ENCODE measurements at regions not wholly inside any gene's neighbourhood (a gene's known extent, or its start where the extent isn't known, plus 50 kb on each side); places are given as distances from the start of the nearest gene placed in this dataset.

DNA sequence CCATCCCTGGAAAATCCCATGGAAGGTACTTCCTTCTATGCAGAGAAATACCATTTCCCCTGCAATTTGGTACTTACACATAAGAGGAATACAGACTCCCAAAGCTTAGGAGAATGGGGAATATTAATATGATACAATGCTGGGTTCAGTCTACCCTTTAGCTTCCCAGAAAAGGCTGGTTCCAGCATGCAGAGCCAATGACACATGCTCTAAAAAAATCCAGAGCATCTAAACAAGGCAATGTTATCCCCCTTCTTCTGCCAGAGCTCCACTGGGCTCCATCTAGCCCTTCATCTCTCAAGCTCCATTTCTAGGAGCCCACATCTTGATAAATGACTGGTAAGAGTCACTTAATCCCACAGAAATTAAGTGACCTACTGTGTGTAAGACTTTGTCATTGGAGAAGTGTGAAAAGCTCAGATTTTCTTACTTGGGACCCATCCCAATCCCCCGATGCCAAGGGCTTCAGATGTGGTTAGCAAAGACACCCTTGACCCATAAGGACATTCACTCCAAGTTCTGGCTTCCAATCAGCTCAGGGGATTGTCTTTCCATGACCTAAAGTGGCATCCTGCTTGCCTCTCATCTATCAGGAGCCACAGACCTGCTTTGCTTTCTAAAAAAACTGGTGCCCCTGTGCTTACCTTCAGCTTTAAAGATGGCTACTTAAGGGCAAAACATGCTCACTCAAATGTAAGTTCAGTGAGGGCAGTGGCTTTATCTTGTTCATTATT is 137.5 kb downstream of the UNC5CL start:
- no peak for DNase-seq (ENCODE audit: low spot score)
- ChIA-PET POLR2A (ENCODE audit: low non-redundant PET) (no interaction called here), CTCF (no interaction called here)
- TF ChIP-seq CTCF (conservative IDR thresholded peaks at IDR 0.05; ENCODE audit: low read depth) = no peak
- H3K27ac ChIP-seq = no peak overlapping the region

DNA sequence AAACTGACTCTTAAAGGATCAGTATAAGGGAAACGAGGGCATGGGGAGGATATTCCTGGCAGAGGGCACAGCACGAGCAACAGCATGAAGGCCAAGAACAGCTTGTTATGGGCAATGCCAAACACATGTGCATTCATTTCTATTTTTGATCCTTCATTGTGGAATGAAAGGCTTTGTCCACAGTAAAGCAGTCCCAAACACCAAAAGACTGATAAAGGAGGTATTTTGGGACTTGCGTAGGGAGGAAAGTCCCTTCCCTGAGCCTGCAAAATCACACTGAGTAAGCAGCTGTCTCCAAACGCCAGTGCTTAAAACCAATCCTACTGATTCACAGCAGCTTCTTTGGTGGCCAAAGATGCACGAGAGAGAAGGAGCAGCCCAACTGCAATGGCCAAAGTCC is 138.2 kb downstream of the UNC5CL start:
- POLR2A ChIA-PET (ENCODE audit: low non-redundant PET) = no interaction called here
- H3K27ac ChIP-seq = no peak overlapping the region
- no peak for DNase-seq (ENCODE audit: low spot score)
- TF ChIP-seq CTCF (conservative IDR thresholded peaks at IDR 0.05; ENCODE audit: low read depth) = no peak
- CTCF ChIA-PET = interaction anchor here (0.6 kb wide), 1 partner anchor 519 kb away, joined by 3 read pairs; no protein-coding TSS in a partner anchor

DNA sequence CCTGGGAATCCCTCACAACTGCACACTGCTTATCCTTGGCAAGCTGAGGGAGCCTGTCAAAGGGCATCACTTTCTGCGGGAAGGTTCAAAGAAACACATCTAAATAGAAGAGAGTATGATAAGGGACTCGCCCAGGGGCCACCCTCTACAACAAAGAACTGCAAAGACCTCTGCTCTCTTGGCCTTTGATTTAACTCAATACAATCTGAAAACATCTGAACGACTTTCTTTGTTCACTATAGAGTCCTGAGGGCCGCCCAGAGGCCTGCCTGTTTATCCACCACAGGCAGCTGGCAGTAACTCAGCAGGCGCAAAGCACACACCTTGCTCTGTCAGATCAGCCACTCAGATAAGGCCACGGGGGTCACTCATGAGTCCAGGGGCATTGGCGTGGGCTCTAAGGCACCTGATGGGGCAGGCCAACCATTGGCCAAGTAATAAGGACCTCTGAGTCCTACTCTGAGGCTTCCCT is 139.3 kb downstream of the UNC5CL start:
- no peak for TF ChIP-seq CTCF (conservative IDR thresholded peaks at IDR 0.05; ENCODE audit: low read depth)
- POLR2A ChIA-PET (ENCODE audit: low non-redundant PET) = no interaction called here

DNA sequence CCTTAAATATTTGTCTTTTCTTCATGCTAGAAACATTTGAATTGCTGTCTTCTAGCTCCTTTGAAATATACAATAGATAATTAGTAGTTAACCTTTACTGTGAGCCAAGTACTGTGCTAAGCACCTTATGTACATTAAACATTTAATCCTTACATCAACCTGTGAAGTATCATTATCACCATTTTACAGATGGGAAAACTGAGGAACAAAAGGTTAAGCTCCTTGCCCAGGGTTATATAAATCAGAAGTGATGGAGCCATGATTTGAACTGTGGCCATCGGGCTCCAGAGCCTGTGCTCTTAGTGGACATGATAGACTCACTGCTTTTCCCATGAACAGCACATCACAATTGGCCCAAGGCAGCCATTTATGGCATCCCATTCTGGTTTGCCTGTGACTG is 140.9 kb downstream of the UNC5CL start:
- H3K27ac ChIP-seq = no peak overlapping the region
- ChIA-PET CTCF (no interaction called here), POLR2A (ENCODE audit: low non-redundant PET) (no interaction called here)
- TF ChIP-seq CTCF (conservative IDR thresholded peaks at IDR 0.05; ENCODE audit: low read depth) = no peak
- no peak for DNase-seq (ENCODE audit: low spot score)

More for the DNA sequence above, 139.3 kb downstream of the UNC5CL start:
- DNase-seq (ENCODE audit: low spot score) = no peak
- CTCF ChIA-PET = no interaction called here
- no peak overlapping the region for H3K27ac ChIP-seq

DNA sequence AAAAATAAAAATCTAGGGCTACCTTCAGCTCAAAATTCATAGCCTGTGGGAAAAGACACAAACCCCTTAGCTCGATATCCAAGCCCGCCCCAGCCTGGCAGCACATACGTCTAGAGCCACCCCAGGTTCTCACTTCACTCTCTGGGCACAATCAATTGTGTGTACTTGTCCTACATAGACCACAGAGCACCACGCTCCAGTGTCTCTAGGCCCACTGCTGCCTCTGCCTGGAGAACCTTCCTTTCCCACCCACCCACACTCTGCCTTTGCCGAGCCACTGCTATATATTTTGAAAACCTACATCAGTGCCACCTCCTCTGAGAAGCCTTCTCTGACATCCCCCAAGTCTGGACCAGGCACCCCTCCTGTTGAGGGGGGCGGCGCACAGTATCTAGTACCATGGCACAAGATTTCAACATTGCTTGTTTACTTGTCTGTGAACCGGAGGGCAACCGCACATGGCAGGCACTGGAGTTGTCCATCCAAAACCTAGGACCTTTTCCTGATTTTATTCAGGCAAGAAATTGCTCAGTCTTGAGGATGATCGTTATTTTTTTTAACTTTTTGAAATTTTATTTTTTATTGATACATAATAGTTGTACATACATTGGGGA is 141.5 kb downstream of the UNC5CL start:
- DNase-seq (ENCODE audit: low spot score) = no peak
- TF ChIP-seq CTCF (conservative IDR thresholded peaks at IDR 0.05; ENCODE audit: low read depth) = no peak
- H3K27ac ChIP-seq = no peak overlapping the region
- ChIA-PET POLR2A (ENCODE audit: low non-redundant PET) (no interaction called here), CTCF (interaction anchor here (0.7 kb wide), 1 partner anchor 16 kb away, joined by 5 read pairs; no protein-coding TSS in a partner anchor)

GRCh38 chr6:40896696-40897095 is 142.3 kb downstream of the UNC5CL start:
- no peak for TF ChIP-seq CTCF (conservative IDR thresholded peaks at IDR 0.05; ENCODE audit: low read depth)
- no peak for DNase-seq (ENCODE audit: low spot score)
- H3K27ac ChIP-seq = no peak overlapping the region
- ChIA-PET CTCF (interaction anchor here (0.7 kb wide), 1 partner anchor 16 kb away, joined by 5 read pairs; no protein-coding TSS in a partner anchor), POLR2A (ENCODE audit: low non-redundant PET) (no interaction called here)
